Stimulated activated naive CD8-positive, alpha-beta T cell treated with anti-CD3 and anti-CD28 coated beads, Interleukin-15, Interleukin-2, amounts not matched to agents 100 ng/mL and 50 ng/mL, for 24 hours (primary cell): ENCODE measurements at regions not wholly inside any gene's neighbourhood (a gene's known extent, or its start where the extent isn't known, plus 50 kb on each side); places are given as distances from the start of the nearest gene placed in this dataset.
"Not testable (repeated sequence)": the region's sequence is repeated elsewhere in the genome, so short reads cannot be mapped to it uniquely, and the experiment has no call there.

Experiments
- H3K27ac Mint-ChIP-seq: one replicate; pipeline ENCODE4 v1.8.0; 2021; ENCODE audit warnings: mild to moderate bottlenecking, mixed read lengths
- H3K27me3 Mint-ChIP-seq: one replicate; pipeline ENCODE4 v1.8.0; 2021; ENCODE audit warnings: mixed read lengths
- H3K36me3 Mint-ChIP-seq: one replicate; pipeline ENCODE4 v1.8.0; 2021; ENCODE audit warnings: low read depth, mixed read lengths
- H3K4me1 Mint-ChIP-seq: one replicate; pipeline ENCODE4 v1.8.0; 2021; ENCODE audit warnings: low read depth, mixed read lengths
- H3K4me3 Mint-ChIP-seq: one replicate; pipeline ENCODE4 v1.8.0; 2021; ENCODE audit warnings: mild to moderate bottlenecking, mixed read lengths
- H3K9me3 Mint-ChIP-seq: one replicate; pipeline ENCODE4 v1.8.0; 2021; ENCODE audit warnings: mixed read lengths

GRCh38 chr15:89007527-89007926, 80.7 kb upstream of the ABHD2 start:
- H3K36me3 Mint-ChIP-seq, H3K27me3 Mint-ChIP-seq, H3K27ac Mint-ChIP-seq, H3K4me3 Mint-ChIP-seq, H3K9me3 Mint-ChIP-seq, H3K4me1 Mint-ChIP-seq: not testable (repeated sequence)

- H3K9me3 Mint-ChIP-seq = no peaks in the 10 kb centered on the region
- H3K27ac Mint-ChIP-seq = no peak overlapping the region
- peaks cover 3% of the 10 kb centered on the region for H3K27me3 Mint-ChIP-seq
- H3K4me3 Mint-ChIP-seq = no peak overlapping the region
- no peaks in the 10 kb centered on the region for H3K4me1 Mint-ChIP-seq
- H3K36me3 Mint-ChIP-seq = no peaks in the 10 kb centered on the region
Measured at GRCh38 chr15:89007989-89008388, 80.3 kb upstream of the ABHD2 start.

- Mint-ChIP-seq H3K27me3 (peaks cover 3% of the 10 kb centered on the region), H3K36me3 (no peaks in the 10 kb centered on the region), H3K4me1 (no peaks in the 10 kb centered on the region), H3K9me3 (no peaks in the 10 kb centered on the region), H3K4me3 (no peak overlapping the region), H3K27ac (no peak overlapping the region)
Measured at GRCh38 chr15:89009080-89009479, 79.2 kb upstream of the ABHD2 start.

- H3K4me3 Mint-ChIP-seq = no peak overlapping the region
- H3K36me3 Mint-ChIP-seq = no peaks in the 10 kb centered on the region
- H3K4me1 Mint-ChIP-seq = peaks cover 19% of the 10 kb centered on the region
- H3K9me3 Mint-ChIP-seq = peaks cover 3% of the 10 kb centered on the region
- H3K27me3 Mint-ChIP-seq = peaks cover 14% of the 10 kb centered on the region
- no peak overlapping the region for H3K27ac Mint-ChIP-seq
Measured at GRCh38 chr15:89015412-89016097, 72.7 kb upstream of the ABHD2 start.

GRCh38 chr15:89016549-89017041, 71.7 kb upstream of the ABHD2 start:
- Mint-ChIP-seq H3K4me1 (peaks cover 19% of the 10 kb centered on the region), H3K4me3 (no peak overlapping the region), H3K9me3 (peaks cover 3% of the 10 kb centered on the region), H3K27ac (no peak overlapping the region), H3K27me3 (peaks cover 14% of the 10 kb centered on the region), H3K36me3 (no peaks in the 10 kb centered on the region)

GRCh38 chr15:89017370-89018066, 70.7 kb upstream of the ABHD2 start:
- peaks cover 3% of the 10 kb centered on the region for H3K9me3 Mint-ChIP-seq
- peaks cover 19% of the 10 kb centered on the region for H3K4me1 Mint-ChIP-seq
- H3K4me3 Mint-ChIP-seq = peak overlapping the region; percentile 65
- no peaks in the 10 kb centered on the region for H3K36me3 Mint-ChIP-seq
- H3K27me3 Mint-ChIP-seq = peaks cover 14% of the 10 kb centered on the region
- no peak overlapping the region for H3K27ac Mint-ChIP-seq

- no peaks in the 10 kb centered on the region for H3K36me3 Mint-ChIP-seq
- H3K9me3 Mint-ChIP-seq = peaks cover 3% of the 10 kb centered on the region
- peaks cover 19% of the 10 kb centered on the region for H3K4me1 Mint-ChIP-seq
- no peak overlapping the region for H3K27ac Mint-ChIP-seq
- no peak overlapping the region for H3K4me3 Mint-ChIP-seq
- H3K27me3 Mint-ChIP-seq = peaks cover 14% of the 10 kb centered on the region
Measured at GRCh38 chr15:89018207-89018606, 70.0 kb upstream of the ABHD2 start.

- H3K4me1 Mint-ChIP-seq = peaks cover 19% of the 10 kb centered on the region
- peaks cover 14% of the 10 kb centered on the region for H3K27me3 Mint-ChIP-seq
- H3K4me3 Mint-ChIP-seq = no peak overlapping the region
- no peak overlapping the region for H3K27ac Mint-ChIP-seq
- peaks cover 3% of the 10 kb centered on the region for H3K9me3 Mint-ChIP-seq
- no peaks in the 10 kb centered on the region for H3K36me3 Mint-ChIP-seq
Measured at GRCh38 chr15:89019436-89019835, 68.8 kb upstream of the ABHD2 start.

GRCh38 chr15:89021224-89021623, 67.0 kb upstream of the ABHD2 start:
- H3K27me3 Mint-ChIP-seq = peaks cover 8% of the 10 kb centered on the region
- H3K9me3 Mint-ChIP-seq = no peaks in the 10 kb centered on the region
- H3K36me3 Mint-ChIP-seq = no peaks in the 10 kb centered on the region
- peaks cover 16% of the 10 kb centered on the region for H3K4me1 Mint-ChIP-seq
- no peak overlapping the region for H3K4me3 Mint-ChIP-seq
- no peak overlapping the region for H3K27ac Mint-ChIP-seq

- H3K27ac Mint-ChIP-seq, H3K36me3 Mint-ChIP-seq, H3K4me3 Mint-ChIP-seq, H3K27me3 Mint-ChIP-seq, H3K9me3 Mint-ChIP-seq: not testable (repeated sequence)
- H3K4me1 Mint-ChIP-seq = peaks cover 11% of the 10 kb centered on the region
Measured at GRCh38 chr15:89021886-89022285, 66.4 kb upstream of the ABHD2 start.

- H3K36me3 Mint-ChIP-seq = no peaks in the 10 kb centered on the region
- peaks cover 6% of the 10 kb centered on the region for H3K27me3 Mint-ChIP-seq
- H3K9me3 Mint-ChIP-seq = no peaks in the 10 kb centered on the region
- no peak overlapping the region for H3K27ac Mint-ChIP-seq
- no peak overlapping the region for H3K4me3 Mint-ChIP-seq
- H3K4me1 Mint-ChIP-seq = no peaks in the 10 kb centered on the region
Measured at GRCh38 chr15:89023311-89023961, 64.8 kb upstream of the ABHD2 start.

- peaks cover 6% of the 10 kb centered on the region for H3K27me3 Mint-ChIP-seq
- no peaks in the 10 kb centered on the region for H3K36me3 Mint-ChIP-seq
- H3K4me1 Mint-ChIP-seq = no peaks in the 10 kb centered on the region
- no peak overlapping the region for H3K27ac Mint-ChIP-seq
- no peak overlapping the region for H3K4me3 Mint-ChIP-seq
- H3K9me3 Mint-ChIP-seq = no peaks in the 10 kb centered on the region
Measured at GRCh38 chr15:89024418-89024817, 63.8 kb upstream of the ABHD2 start.

GRCh38 chr15:89026167-89026566, 62.1 kb upstream of the ABHD2 start:
- Mint-ChIP-seq H3K4me3 (no peak overlapping the region), H3K36me3 (no peaks in the 10 kb centered on the region), H3K27ac (no peak overlapping the region), H3K4me1 (no peaks in the 10 kb centered on the region), H3K27me3 (peaks cover 3% of the 10 kb centered on the region), H3K9me3 (no peaks in the 10 kb centered on the region)

- Mint-ChIP-seq H3K4me3 (no peak overlapping the region), H3K4me1 (no peaks in the 10 kb centered on the region), H3K27ac (no peak overlapping the region), H3K9me3 (no peaks in the 10 kb centered on the region), H3K27me3 (peaks cover 3% of the 10 kb centered on the region), H3K36me3 (no peaks in the 10 kb centered on the region)
Measured at GRCh38 chr15:89028036-89028435, 60.2 kb upstream of the ABHD2 start.

- Mint-ChIP-seq H3K4me1 (no peaks in the 10 kb centered on the region), H3K4me3 (no peak overlapping the region), H3K27me3 (peaks cover 8% of the 10 kb centered on the region), H3K27ac (no peak overlapping the region), H3K36me3 (no peaks in the 10 kb centered on the region), H3K9me3 (no peaks in the 10 kb centered on the region)
Measured at GRCh38 chr15:89030311-89030710, 57.9 kb upstream of the ABHD2 start.
